Left cardiac atrium (tissue), 4 donors: ENCODE measurements at regions not wholly inside any gene's neighbourhood (a gene's known extent, or its start where the extent isn't known, plus 50 kb on each side); places are given as distances from the start of the nearest gene placed in this dataset.

ENCODE experiments used
- ATAC-seq, 2 donors: fragments of 200-7000 bp; cut with Tn5 transposase; one replicate each; pipeline ENCODE4 v1.9.1; 2020; ENCODE audit warnings: mild to moderate bottlenecking in 2 of 2, moderate library complexity in 2 of 2
- DNase-seq: peaks from one replicate; pipeline ENCODE4 v3.0.0-alpha.2; 2020
- intact Hi-C, 2 donors: fragments of 100-400 bp; cut with DNase I; formaldehyde crosslinking; loops; one replicate each; pipeline versions ENCODE4 v1.14.1 to v1.15.1; 2022 to 2023
- donor health status: DM: no; HTN: yes; CAD: no.
- donor health status: DM: no; HTN: yes; CAD: no; lungs with severe emphysema.
- donor health status: DM: yes; HTN: yes; CAD: no.
- donor health status: Dilated cardiomyopathy.

- DNase-seq (no peak), ATAC-seq (no peak)
- intact Hi-C loops = no loop called here
These were observed 79.4 kb upstream of the TTC34 start for GRCh38 chr1:2880812-2881295.

GRCh38 chr1:2881556-2881955 is 80.1 kb upstream of the TTC34 start:
- intact Hi-C loops = no loop called here
- no peak for ATAC-seq
- no peak for DNase-seq

- DNase-seq (no peak), ATAC-seq (no peak)
- intact Hi-C loops = no loop called here
These were observed 81.6 kb upstream of the TTC34 start for GRCh38 chr1:2882966-2883696.

GRCh38 chr1:2885001-2885400 is 83.5 kb upstream of the TTC34 start:
- ATAC-seq = no peak

GRCh38 chr1:2886631-2887030 is 85.1 kb upstream of the TTC34 start:
- intact Hi-C loops = no loop called here
- DNase-seq (no peak), ATAC-seq (no peak)

More at GRCh38 chr1:2885001-2885400, 83.5 kb upstream of the TTC34 start:
- no peak for DNase-seq
- intact Hi-C loops = no loop called here

- intact Hi-C loops = no loop called here
- ATAC-seq = no peak
- DNase-seq = no peak
These were observed 86.7 kb upstream of the TTC34 start for GRCh38 chr1:2887941-2888855.

- ATAC-seq (no peak), DNase-seq (no peak)
- intact Hi-C loops = no loop called here
These were observed 88.8 kb upstream of the TTC34 start for GRCh38 chr1:2890221-2890850.

- intact Hi-C loops = no loop called here
- DNase-seq (no peak), ATAC-seq (no peak)
These were observed 90.5 kb upstream of the TTC34 start for GRCh38 chr1:2891923-2892448.

GRCh38 chr1:2893473-2894120 is 92.1 kb upstream of the TTC34 start:
- DNase-seq (no peak), ATAC-seq (no peak)
- intact Hi-C loops = no loop called here

GRCh38 chr1:2894381-2895041 is 93.0 kb upstream of the TTC34 start:
- ATAC-seq (no peak), DNase-seq (no peak)
- intact Hi-C loops = no loop called here

- intact Hi-C loops = no loop called here
These were observed 95.3 kb upstream of the TTC34 start for GRCh38 chr1:2896824-2897223.

GRCh38 chr1:2903226-2903625 is 101.7 kb upstream of the TTC34 start:
- ATAC-seq = no peak
- no peak for DNase-seq
- intact Hi-C loops = no loop called here

More at GRCh38 chr1:2896824-2897223, 95.3 kb upstream of the TTC34 start:
- DNase-seq (no peak), ATAC-seq (no peak)

GRCh38 chr1:2904191-2904590 is 102.7 kb upstream of the TTC34 start:
- ATAC-seq = no peak
- DNase-seq = no peak

GRCh38 chr1:2905356-2905755 is 103.9 kb upstream of the TTC34 start:
- ATAC-seq = no peak
- DNase-seq = no peak
- intact Hi-C loops = no loop called here

More at GRCh38 chr1:2904191-2904590, 102.7 kb upstream of the TTC34 start:
- intact Hi-C loops = no loop called here

- intact Hi-C loops = no loop called here
- DNase-seq (no peak), ATAC-seq (no peak)
These were observed 104.6 kb upstream of the TTC34 start for GRCh38 chr1:2906085-2906484.

- intact Hi-C loops = no loop called here
- DNase-seq = no peak
- ATAC-seq = no peak
These were observed 105.1 kb upstream of the TTC34 start for GRCh38 chr1:2906620-2907019.

GRCh38 chr1:2907051-2907450 is 105.6 kb upstream of the TTC34 start:
- DNase-seq = no peak
- intact Hi-C loops = no loop called here
- ATAC-seq = no peak

GRCh38 chr1:2908081-2908480 is 106.6 kb upstream of the TTC34 start:
- DNase-seq = no peak
- no peak for ATAC-seq
- intact Hi-C loops = no loop called here

- intact Hi-C loops = no loop called here
- no peak for ATAC-seq
These were observed 107.1 kb upstream of the TTC34 start for GRCh38 chr1:2908561-2908960.

More at GRCh38 chr1:2908561-2908960, 107.1 kb upstream of the TTC34 start:
- DNase-seq = no peak
